Kidney epithelial cell (primary cell): ENCODE measurements at regions not wholly inside any gene's neighbourhood (a gene's known extent, or its start where the extent isn't known, plus 50 kb on each side); places are given as distances from the start of the nearest gene placed in this dataset.

Experiments
- DNase-seq: peaks from one replicate; pipeline ENCODE4 v3.0.0-alpha.2; 2010; ENCODE audit warnings: low read depth
- H3K27me3 ChIP-seq: 2 replicates; pipeline ENCODE4 v1.6.0; 2011; ENCODE audit warnings: low read length; ENCODE audit not compliant: control insufficient read depth, insufficient read depth
- H3K36me3 ChIP-seq: 2 replicates; pipeline ENCODE4 v1.5.1; 2011; ENCODE audit warnings: low read length; ENCODE audit not compliant: control insufficient read depth, insufficient read depth
- H3K4me3 ChIP-seq: 2 replicates; pipeline ENCODE4 v1.5.1; 2011; ENCODE audit warnings: low read depth, mild to moderate bottlenecking, control low read depth, low read length
- CTCF ChIP-seq: IDR thresholded peaks from 2 replicates; pipeline ENCODE4 v1.5.1; 2011; ENCODE audit warnings: mild to moderate bottlenecking, moderate library complexity, low read length, control low read depth, inconsistent platforms; ENCODE audit not compliant: insufficient read depth, poor library complexity, severe bottlenecking

GRCh38 chr6:79423216-79423615, 114.0 kb downstream of the LCA5 start:
- Histone ChIP-seq H3K4me3 (no peak overlapping the region), H3K36me3 (no peaks in the 10 kb centered on the region), H3K27me3 (no peaks in the 10 kb centered on the region)
- no peak for DNase-seq
- no peak for TF ChIP-seq CTCF

- H3K27me3 ChIP-seq = no peaks in the 10 kb centered on the region
- H3K4me3 ChIP-seq = no peak overlapping the region
- H3K36me3 ChIP-seq = no peaks in the 10 kb centered on the region
- no peak for DNase-seq
- TF ChIP-seq CTCF = no peak
These were observed 114.6 kb downstream of the LCA5 start for GRCh38 chr6:79422666-79423065.

GRCh38 chr6:79421707-79422484, 115.3 kb downstream of the LCA5 start:
- H3K4me3 ChIP-seq = no peak overlapping the region
- DNase-seq = peak; percentile 61
- no peaks in the 10 kb centered on the region for H3K36me3 ChIP-seq
- TF ChIP-seq CTCF = no peak
- no peaks in the 10 kb centered on the region for H3K27me3 ChIP-seq

GRCh38 chr6:79421001-79421411, 116.2 kb downstream of the LCA5 start:
- H3K4me3 ChIP-seq = no peak overlapping the region
- H3K36me3 ChIP-seq = no peaks in the 10 kb centered on the region
- H3K27me3 ChIP-seq = no peaks in the 10 kb centered on the region
- TF ChIP-seq CTCF = no peak
- no peak for DNase-seq

GRCh38 chr6:79420054-79420453, 117.2 kb downstream of the LCA5 start:
- DNase-seq = no peak
- Histone ChIP-seq H3K4me3 (no peak overlapping the region), H3K36me3 (no peaks in the 10 kb centered on the region), H3K27me3 (no peaks in the 10 kb centered on the region)
- TF ChIP-seq CTCF = no peak

- no peak for DNase-seq
- Histone ChIP-seq H3K27me3 (no peaks in the 10 kb centered on the region), H3K4me3 (no peak overlapping the region), H3K36me3 (no peaks in the 10 kb centered on the region)
- no peak for TF ChIP-seq CTCF
These were observed 120.3 kb downstream of the LCA5 start for GRCh38 chr6:79416931-79417330.
